Fibroblast of the conjunctiva (primary cell): ENCODE measurements at regions not wholly inside any gene's neighbourhood (a gene's known extent, or its start where the extent isn't known, plus 50 kb on each side); places are given as distances from the start of the nearest gene placed in this dataset.
A peak's percentile ranks its signal among the peaks of the same experiment; 100 is the strongest.

ENCODE experiments used
- DNase-seq: peaks from one replicate; pipeline ENCODE4 v3.0.0-alpha.2; 2010; ENCODE audit warnings: low read depth

- DNase-seq, result no peak
Observed at GRCh38 chrX:44470816-44471215, 71.8 kb downstream of the FUNDC1 start.

GRCh38 chrX:44462850-44463249 is 79.8 kb downstream of the FUNDC1 start:
- DNase-seq, result no peak

GRCh38 chrX:44459501-44459900 is 83.2 kb downstream of the FUNDC1 start:
- no peak for DNase-seq

- DNase-seq, result no peak
Observed at GRCh38 chrX:44456685-44457084, 86.0 kb downstream of the FUNDC1 start.

GRCh38 chrX:44451056-44451455 is 91.6 kb downstream of the FUNDC1 start:
- no peak for DNase-seq

GRCh38 chrX:44447214-44447613 is 95.4 kb downstream of the FUNDC1 start:
- no peak for DNase-seq

GRCh38 chrX:44440006-44440405 is 96.5 kb upstream of the EFHC2 start:
- DNase-seq, result no peak

GRCh38 chrX:44439242-44439794 is 95.8 kb upstream of the EFHC2 start:
- no peak for DNase-seq

- no peak for DNase-seq
Observed at GRCh38 chrX:44435047-44435446, 91.6 kb upstream of the EFHC2 start.

GRCh38 chrX:44433556-44433955 is 90.1 kb upstream of the EFHC2 start:
- DNase-seq, result no peak

- no peak for DNase-seq
Observed at GRCh38 chrX:44432641-44433040, 89.2 kb upstream of the EFHC2 start.

- DNase-seq, result no peak
Observed at GRCh38 chrX:44431194-44431593, 87.7 kb upstream of the EFHC2 start.

GRCh38 chrX:44428989-44429627 is 85.6 kb upstream of the EFHC2 start:
- DNase-seq, result no peak

- DNase-seq, result no peak
Observed at GRCh38 chrX:44422631-44423030, 79.2 kb upstream of the EFHC2 start.

GRCh38 chrX:44415639-44416386 is 72.3 kb upstream of the EFHC2 start:
- DNase-seq, result no peak

- DNase-seq, result no peak
Observed at GRCh38 chrX:44401151-44401550, 57.7 kb upstream of the EFHC2 start.

GRCh38 chrX:44400588-44400987 is 57.1 kb upstream of the EFHC2 start:
- peak; percentile 65 for DNase-seq

- DNase-seq, result no peak
Observed at GRCh38 chrX:44400161-44400560, 56.7 kb upstream of the EFHC2 start.
